ENCODE measurements at regions not wholly inside any gene's neighbourhood (a gene's known extent, or its start where the extent isn't known, plus 50 kb on each side); places are given as distances from the start of the nearest gene placed in this dataset.

DNA sequence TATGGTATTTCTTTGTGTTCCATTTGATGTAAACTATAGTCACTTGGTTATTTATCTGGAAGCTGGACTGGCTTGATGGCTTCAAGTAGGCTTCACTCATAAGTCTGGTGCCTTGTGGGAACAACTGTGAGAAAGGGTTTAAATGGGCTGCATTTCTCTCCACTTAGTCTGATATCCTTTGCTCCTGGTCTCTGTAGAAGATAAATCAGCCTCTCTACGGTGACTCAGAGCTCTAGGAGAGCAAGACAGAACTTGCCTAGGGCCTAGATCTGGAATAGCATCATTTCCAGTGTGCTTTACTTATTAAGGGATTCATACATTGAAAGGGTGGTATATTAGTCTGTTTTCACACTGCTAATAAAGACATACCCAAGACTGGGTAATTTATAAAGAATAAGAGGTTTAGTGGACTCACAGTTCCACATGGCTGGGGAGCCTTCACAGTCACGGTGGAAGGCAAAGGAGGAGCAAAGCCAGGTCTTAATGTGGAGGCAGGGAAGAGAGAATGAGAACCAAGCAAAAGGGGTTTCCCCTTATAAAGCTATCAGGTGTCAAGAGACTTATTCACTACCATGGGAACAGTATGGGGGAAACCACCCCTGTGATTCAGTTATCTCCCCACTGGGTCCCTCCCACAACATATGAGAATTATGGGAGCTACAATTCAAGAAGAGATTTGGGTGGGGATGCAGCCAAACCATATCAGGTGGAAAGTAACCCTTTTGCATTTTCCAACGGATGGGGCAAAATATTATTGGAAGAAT, 1746.4 kb upstream of the PCDH7 start:
- TF ChIP-seq, protein P1, sequence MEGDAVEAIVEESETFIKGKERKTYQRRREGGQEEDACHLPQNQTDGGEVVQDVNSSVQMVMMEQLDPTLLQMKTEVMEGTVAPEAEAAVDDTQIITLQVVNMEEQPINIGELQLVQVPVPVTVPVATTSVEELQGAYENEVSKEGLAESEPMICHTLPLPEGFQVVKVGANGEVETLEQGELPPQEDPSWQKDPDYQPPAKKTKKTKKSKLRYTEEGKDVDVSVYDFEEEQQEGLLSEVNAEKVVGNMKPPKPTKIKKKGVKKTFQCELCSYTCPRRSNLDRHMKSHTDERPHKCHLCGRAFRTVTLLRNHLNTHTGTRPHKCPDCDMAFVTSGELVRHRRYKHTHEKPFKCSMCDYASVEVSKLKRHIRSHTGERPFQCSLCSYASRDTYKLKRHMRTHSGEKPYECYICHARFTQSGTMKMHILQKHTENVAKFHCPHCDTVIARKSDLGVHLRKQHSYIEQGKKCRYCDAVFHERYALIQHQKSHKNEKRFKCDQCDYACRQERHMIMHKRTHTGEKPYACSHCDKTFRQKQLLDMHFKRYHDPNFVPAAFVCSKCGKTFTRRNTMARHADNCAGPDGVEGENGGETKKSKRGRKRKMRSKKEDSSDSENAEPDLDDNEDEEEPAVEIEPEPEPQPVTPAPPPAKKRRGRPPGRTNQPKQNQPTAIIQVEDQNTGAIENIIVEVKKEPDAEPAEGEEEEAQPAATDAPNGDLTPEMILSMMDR (IDR thresholded peaks at IDR 0.05), result no peak
- no peak for TF ChIP-seq POLR2A (IDR thresholded peaks at IDR 0.05)

Data from lower leg skin (tissue), 3 donors.